ENCODE measurements at regions not wholly inside any gene's neighbourhood (a gene's known extent, or its start where the extent isn't known, plus 50 kb on each side); places are given as distances from the start of the nearest gene placed in this dataset.

DNA sequence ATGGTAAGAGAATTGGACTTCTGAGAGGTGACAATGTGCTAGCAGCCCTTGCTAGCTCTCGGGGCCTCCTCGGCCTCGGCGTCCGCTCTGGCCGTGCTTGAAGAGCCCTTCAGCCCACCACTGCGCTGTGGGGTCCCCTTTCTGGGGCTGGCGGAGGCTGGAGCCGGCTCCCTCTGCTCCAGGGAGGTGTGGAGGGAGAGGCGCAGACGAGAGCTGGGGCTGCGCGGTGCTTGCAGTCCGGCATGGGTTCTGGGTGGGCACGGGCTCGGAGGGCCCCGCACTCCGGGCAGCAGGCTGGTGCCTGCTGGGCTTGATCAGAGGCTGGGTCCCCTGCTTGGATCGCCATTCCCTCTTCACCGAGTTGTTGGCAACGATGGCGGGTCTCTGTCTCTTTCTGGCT lies 226.4 kb upstream of the AMIGO2 start:
- H3K27me3 ChIP-seq = no peaks in the 10 kb centered on the region

DNA sequence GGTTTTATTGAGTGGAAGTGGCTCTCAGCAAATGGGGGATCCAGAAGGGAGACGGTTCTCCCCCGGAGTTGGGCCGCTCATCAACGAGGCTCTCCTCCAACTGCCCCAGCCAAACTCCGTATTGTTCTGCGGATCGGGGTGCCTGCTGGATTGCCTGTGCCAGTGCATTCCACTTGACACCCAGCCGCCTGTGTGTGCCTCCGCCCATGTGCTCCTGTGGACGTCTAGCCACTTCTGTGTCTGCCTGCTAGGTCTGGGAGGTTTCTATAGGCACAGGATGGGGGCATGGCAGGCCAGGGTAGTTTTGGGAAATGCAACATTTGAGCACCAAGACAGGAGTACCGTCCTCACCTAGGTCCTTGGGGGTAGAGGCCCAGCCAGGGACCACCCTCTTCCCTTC lies 225.7 kb upstream of the AMIGO2 start:
- Histone ChIP-seq H3K9me3 (no peaks in the 10 kb centered on the region), H3K27me3 (no peaks in the 10 kb centered on the region), H3K36me3 (no peaks in the 10 kb centered on the region), H3K4me1 (no peaks in the 10 kb centered on the region), H3K27ac (no peak overlapping the region), H3K4me3 (no peak overlapping the region)
- DNase-seq (no peak), ATAC-seq (no peak)
- TF ChIP-seq CTCF (IDR thresholded peaks at IDR 0.05 in 4 of 5, conservative IDR thresholded peaks at IDR 0.05 in 1 of 5) = no peak
- TF ChIP-seq POLR2A (IDR thresholded peaks at IDR 0.05) = no peak
- intact Hi-C loops (cut with DNase I; ENCODE audit: low total_unique reads) (loop anchor here (5.0 kb wide), 1 partner anchor 273 kb away; no protein-coding TSS in a partner anchor), in situ Hi-C loops (cut with MboI; ENCODE audit: low sequenced_read_pairs in 4 of 4) (no loop called here)

More for the DNA sequence above, 226.4 kb upstream of the AMIGO2 start:
- H3K9me3 ChIP-seq = no peaks in the 10 kb centered on the region
- H3K4me1 ChIP-seq = no peaks in the 10 kb centered on the region
- TF ChIP-seq CTCF (IDR thresholded peaks at IDR 0.05 in 4 of 5, conservative IDR thresholded peaks at IDR 0.05 in 1 of 5) = no peak
- DNase-seq (no peak), ATAC-seq (no peak)
- in situ Hi-C loops (cut with MboI; ENCODE audit: low sequenced_read_pairs in 4 of 4) = no loop called here
- H3K36me3 ChIP-seq = no peaks in the 10 kb centered on the region
- no peak overlapping the region for H3K4me3 ChIP-seq
- H3K27ac ChIP-seq = no peak overlapping the region
- intact Hi-C loops (cut with DNase I; ENCODE audit: low total_unique reads) = loop anchor here (5.0 kb wide), 1 partner anchor 274 kb away; no protein-coding TSS in a partner anchor

GRCh38 chr12:47303995-47304560 lies 224.3 kb upstream of the AMIGO2 start:
- H3K4me1 ChIP-seq = no peaks in the 10 kb centered on the region
- H3K4me3 ChIP-seq = no peak overlapping the region
- in situ Hi-C loops (cut with MboI; ENCODE audit: low sequenced_read_pairs in 4 of 4) (no loop called here), intact Hi-C loops (cut with DNase I; ENCODE audit: low total_unique reads) (no loop called here)
- H3K27me3 ChIP-seq = no peaks in the 10 kb centered on the region
- TF ChIP-seq CTCF (IDR thresholded peaks at IDR 0.05 in 4 of 5, conservative IDR thresholded peaks at IDR 0.05 in 1 of 5) = no peak
- TF ChIP-seq POLR2A (IDR thresholded peaks at IDR 0.05) = no peak
- DNase-seq (no peak), ATAC-seq (no peak)
- H3K27ac ChIP-seq = no peak overlapping the region
- no peaks in the 10 kb centered on the region for H3K9me3 ChIP-seq
- H3K36me3 ChIP-seq = no peaks in the 10 kb centered on the region

- in situ Hi-C loops (cut with MboI; ENCODE audit: low sequenced_read_pairs in 4 of 4) = no loop called here
- no peaks in the 10 kb centered on the region for H3K9me3 ChIP-seq
Measured at GRCh38 chr12:47303207-47303606, 223.4 kb upstream of the AMIGO2 start.

More at GRCh38 chr12:47303207-47303606, 223.4 kb upstream of the AMIGO2 start:
- Histone ChIP-seq H3K27me3 (no peaks in the 10 kb centered on the region), H3K4me3 (no peak overlapping the region), H3K27ac (no peak overlapping the region), H3K36me3 (no peaks in the 10 kb centered on the region), H3K4me1 (no peaks in the 10 kb centered on the region)
- no peak for TF ChIP-seq CTCF (IDR thresholded peaks at IDR 0.05 in 4 of 5, conservative IDR thresholded peaks at IDR 0.05 in 1 of 5)
- no peak for TF ChIP-seq POLR2A (IDR thresholded peaks at IDR 0.05)
- DNase-seq (no peak), ATAC-seq (no peak)
- intact Hi-C loops (cut with DNase I; ENCODE audit: low total_unique reads) = no loop called here

Data from gastrocnemius medialis (tissue), 4 donors.